ENCODE measurements at regions not wholly inside any gene's neighbourhood (a gene's known extent, or its start where the extent isn't known, plus 50 kb on each side); places are given as distances from the start of the nearest gene placed in this dataset.

- intact Hi-C loops (cut with micrococcal nuclease; ENCODE audit: unreplicated experiment): no loop called here
- TF ChIP-seq SRF (IDR thresholded peaks at IDR 0.05; ENCODE audit: low read depth in 2 of 2, low read length in 2 of 2) (no peak), ASH2L (IDR thresholded peaks at IDR 0.05; ENCODE audit: borderline replicate concordance, low read depth) (no peak), CREB1 (IDR thresholded peaks at IDR 0.05; ENCODE audit: low read depth) (no peak), EP300 (IDR thresholded peaks at IDR 0.05; ENCODE audit: borderline replicate concordance in 1 of 2, control insufficient read depth in 1 of 2, low read depth in 2 of 2, low read length in 2 of 2) (no peak), EED (IDR thresholded peaks at IDR 0.05; ENCODE audit: low read depth) (no peak), POLR2AphosphoS5 (IDR thresholded peaks at IDR 0.05; ENCODE audit: low read length) (no peak), MTA3 (IDR thresholded peaks at IDR 0.05; ENCODE audit: borderline replicate concordance, low read length) (no peak), HSF1 (IDR thresholded peaks at IDR 0.05; ENCODE audit: low read depth, low read length) (no peak), SREBF2 (IDR thresholded peaks at IDR 0.05; ENCODE audit: low read length) (no peak), SIX5 (IDR thresholded peaks at IDR 0.05; ENCODE audit: low read depth, low read length, severe bottlenecking) (no peak), KDM1A (IDR thresholded peaks at IDR 0.05; ENCODE audit: borderline replicate concordance) (no peak), SMARCA5 (IDR thresholded peaks at IDR 0.05) (no peak), RAD21 (IDR thresholded peaks at IDR 0.05; ENCODE audit: insufficient read depth, low read depth, low read length) (no peak), BMI1 (IDR thresholded peaks at IDR 0.05; ENCODE audit: borderline replicate concordance) (no peak), ESRRA (IDR thresholded peaks at IDR 0.05; ENCODE audit: low read length) (no peak), NR2C1 (IDR thresholded peaks at IDR 0.05) (no peak), SUZ12 (IDR thresholded peaks at IDR 0.05; ENCODE audit: unreplicated experiment) (no peak)
- TF ChIP-seq, protein P1, sequence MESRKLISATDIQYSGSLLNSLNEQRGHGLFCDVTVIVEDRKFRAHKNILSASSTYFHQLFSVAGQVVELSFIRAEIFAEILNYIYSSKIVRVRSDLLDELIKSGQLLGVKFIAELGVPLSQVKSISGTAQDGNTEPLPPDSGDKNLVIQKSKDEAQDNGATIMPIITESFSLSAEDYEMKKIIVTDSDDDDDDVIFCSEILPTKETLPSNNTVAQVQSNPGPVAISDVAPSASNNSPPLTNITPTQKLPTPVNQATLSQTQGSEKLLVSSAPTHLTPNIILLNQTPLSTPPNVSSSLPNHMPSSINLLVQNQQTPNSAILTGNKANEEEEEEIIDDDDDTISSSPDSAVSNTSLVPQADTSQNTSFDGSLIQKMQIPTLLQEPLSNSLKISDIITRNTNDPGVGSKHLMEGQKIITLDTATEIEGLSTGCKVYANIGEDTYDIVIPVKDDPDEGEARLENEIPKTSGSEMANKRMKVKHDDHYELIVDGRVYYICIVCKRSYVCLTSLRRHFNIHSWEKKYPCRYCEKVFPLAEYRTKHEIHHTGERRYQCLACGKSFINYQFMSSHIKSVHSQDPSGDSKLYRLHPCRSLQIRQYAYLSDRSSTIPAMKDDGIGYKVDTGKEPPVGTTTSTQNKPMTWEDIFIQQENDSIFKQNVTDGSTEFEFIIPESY (IDR thresholded peaks at IDR 0.05): no peak
- Histone ChIP-seq H3K4me1 (ENCODE audit: control insufficient read depth, insufficient read depth, low read length) (no peaks in the 10 kb centered on the region), H2AFZ (ENCODE audit: control insufficient read depth, low read depth, low read length) (no peak overlapping the region), H3K36me3 (ENCODE audit: control insufficient read depth in 2 of 2, insufficient read depth in 2 of 2, low read length in 1 of 2) (no peaks in the 10 kb centered on the region), H3K9ac (ENCODE audit: control insufficient read depth, insufficient read depth, low read length) (no peak overlapping the region), H3K79me2 (ENCODE audit: control insufficient read depth, insufficient read depth, low read length) (no peaks in the 10 kb centered on the region), H3K27ac (ENCODE audit: control insufficient read depth, insufficient read depth) (no peak overlapping the region), H3K27me3 (replicated peaks in 1 of 2; ENCODE audit: control insufficient read depth in 2 of 2, insufficient read depth in 2 of 2, low read length in 1 of 2) (no peaks in the 10 kb centered on the region), H3K9me3 (replicated peaks; ENCODE audit: control insufficient read depth, insufficient read depth, low read length) (no peaks in the 10 kb centered on the region; the same call in 2 of the 3 replicates), H4K20me1 (ENCODE audit: control insufficient read depth, insufficient read depth) (no peaks in the 10 kb centered on the region), H3K4me3 (no peak overlapping the region), H3K4me2 (ENCODE audit: control insufficient read depth, insufficient read depth) (no peak overlapping the region)
- SMC1A ChIA-PET (ENCODE audit: uncharacterized antibody, unreplicated experiment): no interaction called here
- no TSS peak for BruUV-seq (replicated peaks)
- CTCF ChIA-PET: no interaction called here
- RAD21 ChIA-PET (ENCODE audit: unreplicated experiment): no interaction called here
- no peak for ATAC-seq
- 0% methylated on average over 1 of the region's 1 CpG for WGBS (ENCODE audit: insufficient coverage, insufficient replicate concordance, low lambda C conversion rate, missing lambda C conversion rate)
- POLR2A ChIA-PET: no interaction called here
- in situ Hi-C loops (cut with MboI): no loop called here
- no peak for DNase-seq (ENCODE audit: low read depth, low spot score)
- no peak for FAIRE-seq
Observed at GRCh38 chr5:67748165-67748690, 467.3 kb upstream of the PIK3R1 start.
